ENCODE measurements at regions not wholly inside any gene's neighbourhood (a gene's known extent, or its start where the extent isn't known, plus 50 kb on each side); places are given as distances from the start of the nearest gene placed in this dataset.

- Histone ChIP-seq H3K27me3 (ENCODE audit: insufficient read depth, low read length) (no peaks in the 10 kb centered on the region), H3K4me1 (ENCODE audit: insufficient read depth, low read length) (no peaks in the 10 kb centered on the region), H3K4me3 (ENCODE audit: low read length in 2 of 2) (no peak overlapping the region), H3K27ac (ENCODE audit: low read depth, low read length) (no peak overlapping the region), H3K9me3 (ENCODE audit: control insufficient read depth in 1 of 2, low read length in 2 of 2) (no peaks in the 10 kb centered on the region), H3K36me3 (ENCODE audit: insufficient read depth, low read length) (no peaks in the 10 kb centered on the region)
- POLR2A ChIA-PET (ENCODE audit: partially characterized antibody): no interaction called here
- H3K36me3 Mint-ChIP-seq: no peaks in the 10 kb centered on the region
- no peak for DNase-seq
- peaks cover 0 to 8% (median 2%) of the 10 kb centered on the region in 4 donors for H3K4me1 Mint-ChIP-seq
- no peaks in the 10 kb centered on the region for H3K9me3 Mint-ChIP-seq
- intact Hi-C loops (cut with micrococcal nuclease): no loop called here
- H3K27ac Mint-ChIP-seq: peak overlapping the region in 1 of 7 donors; percentile 56
- peaks cover 16% of the 10 kb centered on the region in 2 donors for H3K27me3 Mint-ChIP-seq
- CTCF ChIA-PET (ENCODE audit: partially characterized antibody): no interaction called here
- H3K4me3 Mint-ChIP-seq: no peak overlapping the region
Observed at GRCh38 chr3:193774916-193775285, 181.9 kb downstream of the OPA1 start.

- H3K4me1 ChIP-seq (ENCODE audit: insufficient read depth, low read length): no peaks in the 10 kb centered on the region
- POLR2A ChIA-PET (ENCODE audit: partially characterized antibody): no interaction called here
- H3K4me3 ChIP-seq (ENCODE audit: low read length in 2 of 2): no peak overlapping the region
- Mint-ChIP-seq H3K4me3 (no peak overlapping the region), H3K9me3 (no peaks in the 10 kb centered on the region), H3K4me1 (peaks cover 0 to 8% (median 2%) of the 10 kb centered on the region in 4 donors), H3K27me3 (peaks cover 20% of the 10 kb centered on the region in 2 donors), H3K36me3 (no peaks in the 10 kb centered on the region), H3K27ac (no peak overlapping the region)
- CTCF ChIA-PET (ENCODE audit: partially characterized antibody): interaction anchor here (2.1 kb wide), 1 partner anchor 540 kb away, joined by 7 read pairs; no protein-coding TSS in a partner anchor
- no peaks in the 10 kb centered on the region for H3K9me3 ChIP-seq (ENCODE audit: control insufficient read depth in 1 of 2, low read length in 2 of 2)
- H3K27ac ChIP-seq (ENCODE audit: low read depth, low read length): no peak overlapping the region
- H3K27me3 ChIP-seq (ENCODE audit: insufficient read depth, low read length): no peaks in the 10 kb centered on the region
- DNase-seq: no peak
- no peaks in the 10 kb centered on the region for H3K36me3 ChIP-seq (ENCODE audit: insufficient read depth, low read length)
- intact Hi-C loops (cut with micrococcal nuclease): no loop called here
Observed at GRCh38 chr3:193775421-193776077, 182.5 kb downstream of the OPA1 start.

GRCh38 chr3:193776626-193777358 is 183.8 kb downstream of the OPA1 start:
- Histone ChIP-seq H3K9me3 (ENCODE audit: control insufficient read depth in 1 of 2, low read length in 2 of 2) (no peaks in the 10 kb centered on the region), H3K27me3 (ENCODE audit: insufficient read depth, low read length) (no peaks in the 10 kb centered on the region), H3K27ac (ENCODE audit: low read depth, low read length) (no peak overlapping the region), H3K36me3 (ENCODE audit: insufficient read depth, low read length) (no peaks in the 10 kb centered on the region), H3K4me3 (ENCODE audit: low read length in 2 of 2) (no peak overlapping the region), H3K4me1 (ENCODE audit: insufficient read depth, low read length) (no peaks in the 10 kb centered on the region)
- peaks cover 0 to 8% (median 2%) of the 10 kb centered on the region in 4 donors for H3K4me1 Mint-ChIP-seq
- H3K27ac Mint-ChIP-seq: no peak overlapping the region
- H3K4me3 Mint-ChIP-seq: peak overlapping the region in 1 of 8 donors; percentile 27
- intact Hi-C loops (cut with micrococcal nuclease): no loop called here
- H3K9me3 Mint-ChIP-seq: no peaks in the 10 kb centered on the region
- ChIA-PET CTCF (ENCODE audit: partially characterized antibody) (interaction anchor here (1.3 to 2.1 kb wide), 2 partner anchors 9 to 539 kb away, joined by 3 to 7 read pairs; no protein-coding TSS in a partner anchor), POLR2A (ENCODE audit: partially characterized antibody) (no interaction called here)
- H3K27me3 Mint-ChIP-seq: peaks cover 21 to 22% of the 10 kb centered on the region in 2 donors
- no peak for DNase-seq
- H3K36me3 Mint-ChIP-seq: no peaks in the 10 kb centered on the region

GRCh38 chr3:193777524-193777923 is 184.5 kb downstream of the OPA1 start:
- POLR2A ChIA-PET (ENCODE audit: partially characterized antibody): no interaction called here

GRCh38 chr3:193778676-193779075 is 185.7 kb downstream of the OPA1 start:
- Mint-ChIP-seq H3K9me3 (no peaks in the 10 kb centered on the region), H3K27me3 (peaks cover 26 to 27% of the 10 kb centered on the region in 2 donors), H3K4me3 (no peak overlapping the region), H3K27ac (no peak overlapping the region), H3K36me3 (no peaks in the 10 kb centered on the region), H3K4me1 (peaks cover 0 to 8% (median 2%) of the 10 kb centered on the region in 4 donors)
- no peaks in the 10 kb centered on the region for H3K27me3 ChIP-seq (ENCODE audit: insufficient read depth, low read length)
- no peak overlapping the region for H3K27ac ChIP-seq (ENCODE audit: low read depth, low read length)
- DNase-seq: no peak
- H3K36me3 ChIP-seq (ENCODE audit: insufficient read depth, low read length): no peaks in the 10 kb centered on the region
- ChIA-PET POLR2A (ENCODE audit: partially characterized antibody) (no interaction called here), CTCF (ENCODE audit: partially characterized antibody) (interaction anchor here (5.7 kb wide), 1 partner anchor 538 kb away, joined by 73 read pairs; no protein-coding TSS in a partner anchor)
- intact Hi-C loops (cut with micrococcal nuclease): no loop called here
- H3K4me1 ChIP-seq (ENCODE audit: insufficient read depth, low read length): no peaks in the 10 kb centered on the region
- H3K4me3 ChIP-seq (ENCODE audit: low read length in 2 of 2): no peak overlapping the region
- H3K9me3 ChIP-seq (ENCODE audit: control insufficient read depth in 1 of 2, low read length in 2 of 2): no peaks in the 10 kb centered on the region

More at GRCh38 chr3:193777524-193777923, 184.5 kb downstream of the OPA1 start:
- Histone ChIP-seq H3K4me1 (ENCODE audit: insufficient read depth, low read length) (no peaks in the 10 kb centered on the region), H3K9me3 (ENCODE audit: control insufficient read depth in 1 of 2, low read length in 2 of 2) (no peaks in the 10 kb centered on the region), H3K4me3 (ENCODE audit: low read length in 2 of 2) (no peak overlapping the region), H3K27ac (ENCODE audit: low read depth, low read length) (no peak overlapping the region), H3K27me3 (ENCODE audit: insufficient read depth, low read length) (no peaks in the 10 kb centered on the region), H3K36me3 (ENCODE audit: insufficient read depth, low read length) (no peaks in the 10 kb centered on the region)
- Mint-ChIP-seq H3K9me3 (no peaks in the 10 kb centered on the region), H3K27ac (no peak overlapping the region), H3K36me3 (no peaks in the 10 kb centered on the region), H3K27me3 (peaks cover 27 to 28% of the 10 kb centered on the region in 2 donors), H3K4me3 (no peak overlapping the region), H3K4me1 (peaks cover 0 to 8% (median 2%) of the 10 kb centered on the region in 4 donors)
- CTCF ChIA-PET (ENCODE audit: partially characterized antibody): interaction anchor here (2.1 kb wide), 1 partner anchor 538 kb away, joined by 7 read pairs; no protein-coding TSS in a partner anchor
- DNase-seq: no peak
- intact Hi-C loops (cut with micrococcal nuclease): no loop called here

- ChIA-PET POLR2A (ENCODE audit: partially characterized antibody) (no interaction called here), CTCF (ENCODE audit: partially characterized antibody) (interaction anchor here (1.2 to 5.7 kb wide), 4 partner anchors 12 to 564 kb away, joined by 4 to 73 read pairs (median 6); no protein-coding TSS in a partner anchor)
- no peaks in the 10 kb centered on the region for H3K4me1 ChIP-seq (ENCODE audit: insufficient read depth, low read length)
- H3K4me3 Mint-ChIP-seq: no peak overlapping the region
- H3K27ac Mint-ChIP-seq: peak overlapping the region in 1 of 7 donors; percentile 32
- H3K36me3 ChIP-seq (ENCODE audit: insufficient read depth, low read length): no peaks in the 10 kb centered on the region
- no peak overlapping the region for H3K4me3 ChIP-seq (ENCODE audit: low read length in 2 of 2)
- intact Hi-C loops (cut with micrococcal nuclease): loop anchor here (2.0 kb wide), 1 partner anchor 359 kb away; no protein-coding TSS in a partner anchor
- no peaks in the 10 kb centered on the region for H3K9me3 ChIP-seq (ENCODE audit: control insufficient read depth in 1 of 2, low read length in 2 of 2)
- no peak for DNase-seq
- H3K9me3 Mint-ChIP-seq: no peaks in the 10 kb centered on the region
- H3K36me3 Mint-ChIP-seq: no peaks in the 10 kb centered on the region
- peaks cover 0 to 8% (median 2%) of the 10 kb centered on the region in 4 donors for H3K4me1 Mint-ChIP-seq
- H3K27me3 ChIP-seq (ENCODE audit: insufficient read depth, low read length): no peaks in the 10 kb centered on the region
- peaks cover 22 to 25% of the 10 kb centered on the region in 2 donors for H3K27me3 Mint-ChIP-seq
- H3K27ac ChIP-seq (ENCODE audit: low read depth, low read length): no peak overlapping the region
Observed at GRCh38 chr3:193779933-193780332, 186.9 kb downstream of the OPA1 start.

GRCh38 chr3:193780397-193780796 is 187.4 kb downstream of the OPA1 start:
- ChIA-PET CTCF (ENCODE audit: partially characterized antibody) (interaction anchor here (1.2 to 5.7 kb wide), 6 partner anchors 12 to 564 kb away, joined by 3 to 73 read pairs (median 5); no protein-coding TSS in a partner anchor), POLR2A (ENCODE audit: partially characterized antibody) (interaction anchor here (0.7 kb wide), 1 partner anchor 535 kb away, joined by 3 read pairs; no protein-coding TSS in a partner anchor)
- Mint-ChIP-seq H3K9me3 (no peaks in the 10 kb centered on the region), H3K4me3 (no peak overlapping the region), H3K4me1 (peaks cover 0 to 8% (median 2%) of the 10 kb centered on the region in 4 donors), H3K36me3 (no peaks in the 10 kb centered on the region), H3K27me3 (peaks cover 18 to 23% of the 10 kb centered on the region in 2 donors), H3K27ac (no peak overlapping the region)
- Histone ChIP-seq H3K36me3 (ENCODE audit: insufficient read depth, low read length) (no peaks in the 10 kb centered on the region), H3K27me3 (ENCODE audit: insufficient read depth, low read length) (no peaks in the 10 kb centered on the region), H3K4me1 (ENCODE audit: insufficient read depth, low read length) (no peaks in the 10 kb centered on the region), H3K27ac (ENCODE audit: low read depth, low read length) (no peak overlapping the region), H3K4me3 (ENCODE audit: low read length in 2 of 2) (no peak overlapping the region), H3K9me3 (ENCODE audit: control insufficient read depth in 1 of 2, low read length in 2 of 2) (no peaks in the 10 kb centered on the region)
- intact Hi-C loops (cut with micrococcal nuclease): loop anchor here (2.0 kb wide), 1 partner anchor 358 kb away; no protein-coding TSS in a partner anchor
- no peak for DNase-seq

Data from CD4-positive, alpha-beta memory T cell (primary cell).